Heart right ventricle (tissue), 16 donors: ENCODE measurements at regions not wholly inside any gene's neighbourhood (a gene's known extent, or its start where the extent isn't known, plus 50 kb on each side); places are given as distances from the start of the nearest gene placed in this dataset.

Source experiments
- ATAC-seq, 8 donors: fragments of 200-7000 bp; cut with Tn5 transposase; one replicate each; pipeline ENCODE4 v1.9.1; 2020; ENCODE audit warnings: mild to moderate bottlenecking in 8 of 8, moderate library complexity in 8 of 8, moderate number of reproducible peaks in 1 of 8
- DNase-seq, 2 donors: peaks; one replicate each; pipeline ENCODE4 v3.0.0-alpha.2; 2020
- H3K27ac ChIP-seq, 10 donors: fragments of 200-600 bp; sonication (generic) in 2 of 10; one replicate each; pipeline versions ENCODE4 v1.5.0 to v1.8.0; 2020 to 2022; ENCODE audit warnings: mild to moderate bottlenecking in 3 of 10
- H3K27me3 ChIP-seq, 7 donors: fragments of 200-600 bp; one replicate each; pipeline ENCODE4 v1.8.0; 2021 to 2022; ENCODE audit warnings: mild to moderate bottlenecking in 2 of 7
- H3K36me3 ChIP-seq, 9 donors: fragments of 200-600 bp; sonication (generic) in 1 of 9; one replicate each; pipeline versions ENCODE4 v1.5.0 to v1.8.0; 2020 to 2022; ENCODE audit warnings: mild to moderate bottlenecking in 2 of 9
- H3K4me1 ChIP-seq, 9 donors: fragments of 200-600 bp; sonication (generic) in 1 of 9; one replicate each; pipeline versions ENCODE4 v1.5.0 to v1.8.0; 2020 to 2022; ENCODE audit warnings: mild to moderate bottlenecking in 4 of 9
- H3K4me3 ChIP-seq, 10 donors: fragments of 200-600 bp; sonication (generic) in 2 of 10; one replicate each; pipeline versions ENCODE4 v1.5.0 to v1.8.0; 2020 to 2022; ENCODE audit warnings: mild to moderate bottlenecking in 7 of 10, moderate library complexity in 2 of 10
- H3K9me3 ChIP-seq, 11 donors: fragments of 200-600 bp in 10 of 11; sonication (generic) in 2 of 11; one replicate each; pipeline versions ENCODE4 v1.5.0 to v1.8.0; 2013 to 2022; ENCODE audit warnings: mild to moderate bottlenecking in 2 of 11, control low read depth in 1 of 11, moderate library complexity in 1 of 11
- WGBS, 2 donors: extraction: QIAGEN DNeasy Blood & Tissue Kit; methylation state at CpG; one replicate each; pipeline ENCODE4 v1.1.7; 2013; ENCODE audit warnings: inconsistent platforms in 1 of 2; 5-methylcytosine and 5-hydroxymethylcytosine counted together
- intact Hi-C, 10 donors: fragments of 100-400 bp; cut with DNase I; formaldehyde crosslinking; loops; one replicate each; pipeline versions ENCODE4 v1.11.1 to v1.14.2; 2022
- TF ChIP-seq, protein P1 (sequence below), 9 donors: fragments of 200-600 bp; sonication (generic) in 2 of 9; IDR thresholded peaks; one replicate each; pipeline versions ENCODE4 v1.5.0 to v1.8.0; 2021 to 2022; ENCODE audit warnings: antibody characterized with exemption in 9 of 9, mild to moderate bottlenecking in 5 of 9, moderate library complexity in 1 of 9
- donor health status: Arrhythmogenic right ventricular cardiomyopathy.
- donor health status: ischemic (EF 13 %, LVEDD 7.1; RV severe dilation, severe dysfunction).
- donor health status: healthy with polysubstance abuse.
- donor health status: DM: no; HTN: yes; CAD: no.
- donor health status: DM: no; HTN: no; CAD: no.
- donor health status: ischemic (EF 25% LVEDD 6.9; RV normal size, moderate dysfunction).
- donor health status: ischemic (EF 25% LVEDD 5.7; RV mildly dilated, moderate dysfunction).
- donor health status: healthy.
- donor health status: DM: yes; HTN: yes; CAD: no.
- donor health status: Ischemic cardiomyopathy.
- donor health status: ischemic (EF 35%, LVEDD 5.7; RV mildly dilated, moderate dysfunction).
- donor health status: nonischemic (EF 11% LVEDD 7.7; RV severe dilation, severe dysfunction).
- donor health status: DM: yes; HTN: yes; CAD: no.
- donor health status: PGD.
- donor health status: ischemic (EF 29% LVEDD 5.4; RV normal size, mild dysfunction).
- donor health status: nonischemic (EF 23%, LVEDD 6.1; RV moderate dilation, normal function).

- DNase-seq, result peak; percentile 65 to 80
- Histone ChIP-seq H3K27ac (peak overlapping the region; percentile 72 to 99 (median 94)), H3K36me3 (no peaks in the 10 kb centered on the region), H3K4me1 (peaks cover 0 to 45% (median 23%) of the 10 kb centered on the region in 9 donors), H3K9me3 (no peaks in the 10 kb centered on the region), H3K27me3 (no peaks in the 10 kb centered on the region), H3K4me3 (peak overlapping the region; percentile 43 to 95 (median 73))
- 0 to 1% methylated on average over 66 to 72 of the region's 72 CpGs for WGBS, 2 donors
- ATAC-seq, result peak; percentile 88 to 94 (median 92)
- intact Hi-C loops, result loop anchor here (1.0 to 10.0 kb wide), 27 partner anchors 69 to 598 kb away; partner anchors contain the start of genes MAML3 (in 5 of the 10) and MGST2 (in 2 of the 10)
- TF ChIP-seq, protein P1, sequence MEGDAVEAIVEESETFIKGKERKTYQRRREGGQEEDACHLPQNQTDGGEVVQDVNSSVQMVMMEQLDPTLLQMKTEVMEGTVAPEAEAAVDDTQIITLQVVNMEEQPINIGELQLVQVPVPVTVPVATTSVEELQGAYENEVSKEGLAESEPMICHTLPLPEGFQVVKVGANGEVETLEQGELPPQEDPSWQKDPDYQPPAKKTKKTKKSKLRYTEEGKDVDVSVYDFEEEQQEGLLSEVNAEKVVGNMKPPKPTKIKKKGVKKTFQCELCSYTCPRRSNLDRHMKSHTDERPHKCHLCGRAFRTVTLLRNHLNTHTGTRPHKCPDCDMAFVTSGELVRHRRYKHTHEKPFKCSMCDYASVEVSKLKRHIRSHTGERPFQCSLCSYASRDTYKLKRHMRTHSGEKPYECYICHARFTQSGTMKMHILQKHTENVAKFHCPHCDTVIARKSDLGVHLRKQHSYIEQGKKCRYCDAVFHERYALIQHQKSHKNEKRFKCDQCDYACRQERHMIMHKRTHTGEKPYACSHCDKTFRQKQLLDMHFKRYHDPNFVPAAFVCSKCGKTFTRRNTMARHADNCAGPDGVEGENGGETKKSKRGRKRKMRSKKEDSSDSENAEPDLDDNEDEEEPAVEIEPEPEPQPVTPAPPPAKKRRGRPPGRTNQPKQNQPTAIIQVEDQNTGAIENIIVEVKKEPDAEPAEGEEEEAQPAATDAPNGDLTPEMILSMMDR (IDR thresholded peaks at IDR 0.05), result peak; percentile 89 to 98 (median 96)
Measured at GRCh38 chr4:140252742-140253555, 99.0 kb upstream of the MAML3 start.

DNA sequence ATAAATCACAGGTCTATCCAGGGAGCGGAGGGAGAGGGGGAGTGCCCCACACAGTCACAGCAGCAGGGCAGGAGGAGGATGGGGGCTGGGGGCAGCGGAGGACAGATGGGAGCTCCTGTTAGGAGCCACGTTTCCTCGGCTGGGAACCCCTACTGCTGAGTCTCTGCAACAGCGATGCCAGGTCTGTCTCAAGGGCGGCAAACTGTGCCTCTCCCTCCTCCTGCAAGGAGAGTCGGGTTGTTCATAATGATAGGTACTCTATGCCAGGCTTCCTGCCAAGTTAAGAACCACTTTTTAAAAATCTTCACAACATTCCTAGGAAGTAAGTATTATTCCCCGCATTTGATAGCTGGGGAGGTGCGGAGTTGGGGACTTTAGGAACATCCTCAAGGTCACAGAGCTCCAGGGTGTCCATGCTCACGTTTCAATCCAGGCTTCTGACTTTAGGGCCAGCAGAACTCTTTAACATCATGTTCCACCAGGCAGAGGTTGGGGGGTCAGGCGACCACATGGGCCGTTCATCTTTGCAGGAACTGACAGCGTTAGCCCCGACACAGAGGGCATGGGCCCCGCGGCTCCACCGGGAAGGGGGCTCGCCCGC lies 98.3 kb upstream of the MAML3 start:
- WGBS, 2 donors, result 27 to 37% methylated on average over 19 of the region's 19 CpGs

DNA sequence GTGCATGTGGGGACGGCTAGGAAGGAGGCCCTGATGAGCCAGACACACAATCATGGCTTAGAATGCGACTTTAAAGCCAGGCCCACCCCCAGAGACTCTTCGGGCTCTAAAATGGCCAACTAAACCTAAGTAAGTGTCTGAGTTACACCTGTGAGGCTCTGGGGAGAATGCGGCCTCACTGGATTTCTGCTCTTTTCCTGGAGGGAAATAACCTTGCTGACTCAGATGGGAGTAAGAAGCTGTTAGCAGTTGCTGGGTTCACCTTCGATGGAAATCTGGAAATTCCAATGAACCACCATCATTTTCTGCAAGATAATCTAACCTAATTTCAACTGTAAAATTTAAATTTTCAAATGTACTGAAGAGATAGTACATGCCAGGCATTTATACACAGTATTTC lies 97.6 kb upstream of the MAML3 start:
- Histone ChIP-seq H3K36me3 (no peaks in the 10 kb centered on the region), H3K4me1 (peaks cover 0 to 40% (median 23%) of the 10 kb centered on the region in 9 donors), H3K4me3 (no peak overlapping the region), H3K9me3 (no peaks in the 10 kb centered on the region), H3K27ac (peak overlapping the region in 4 of 10 donors; percentile 94 to 99 (median 96)), H3K27me3 (no peaks in the 10 kb centered on the region)
- WGBS, 2 donors, result 96 to 97% methylated on average over 5 of the region's 5 CpGs
- ATAC-seq, result no peak
- DNase-seq, result no peak
- TF ChIP-seq, protein P1 (IDR thresholded peaks at IDR 0.05), result no peak
- intact Hi-C loops, result loop anchor here (5.0 to 10.0 kb wide), 16 partner anchors 71 to 597 kb away; partner anchors contain the start of genes MAML3 (in 2 of the 10) and MGST2 (in 2 of the 10)

More for the DNA sequence above, 98.3 kb upstream of the MAML3 start:
- Histone ChIP-seq H3K27ac (peak overlapping the region; percentile 72 to 99 (median 94)), H3K27me3 (no peaks in the 10 kb centered on the region), H3K36me3 (no peaks in the 10 kb centered on the region), H3K4me3 (peak overlapping the region; percentile 43 to 95 (median 73)), H3K4me1 (peaks cover 0 to 41% (median 23%) of the 10 kb centered on the region in 9 donors), H3K9me3 (no peaks in the 10 kb centered on the region)
- intact Hi-C loops, result loop anchor here (1.0 to 10.0 kb wide), 25 partner anchors 70 to 597 kb away; partner anchors contain the start of genes MAML3 (in 5 of the 10) and MGST2 (in 2 of the 10)
- TF ChIP-seq, protein P1 (IDR thresholded peaks at IDR 0.05), result no peak
- ATAC-seq (peak in 4 of 8 donors; percentile 11 to 32 (median 20)), DNase-seq (peak in 1 of 2 donors; percentile 15)

- intact Hi-C loops, result loop anchor here (5.0 to 10.0 kb wide), 16 partner anchors 71 to 596 kb away; partner anchors contain the start of genes MAML3 (in 2 of the 10) and MGST2 (in 2 of the 10)
- no peaks in the 10 kb centered on the region for H3K36me3 ChIP-seq
- H3K4me1 ChIP-seq, result peaks cover 0 to 40% (median 23%) of the 10 kb centered on the region in 9 donors
- no peak overlapping the region for H3K4me3 ChIP-seq
- DNase-seq (no peak), ATAC-seq (no peak)
- no peaks in the 10 kb centered on the region for H3K9me3 ChIP-seq
- 88% methylated on average over 4 of the region's 4 CpGs for WGBS, 2 donors
- no peaks in the 10 kb centered on the region for H3K27me3 ChIP-seq
- TF ChIP-seq, protein P1 (IDR thresholded peaks at IDR 0.05), result no peak
- H3K27ac ChIP-seq, result peak overlapping the region in 2 of 10 donors; percentile 97 to 99
Measured at GRCh38 chr4:140250989-140251552, 97.1 kb upstream of the MAML3 start.
